Neuronal stem cell (in vitro differentiated cells): ENCODE measurements at regions not wholly inside any gene's neighbourhood (a gene's known extent, or its start where the extent isn't known, plus 50 kb on each side); places are given as distances from the start of the nearest gene placed in this dataset.
"Not testable (repeated sequence)": the region's sequence is repeated elsewhere in the genome, so short reads cannot be mapped to it uniquely, and the experiment has no call there.

Source experiments
- DNase-seq: peaks from one replicate; pipeline ENCODE4 v3.0.0-alpha.2; 2013; ENCODE audit warnings: low spot score
- H2AFZ ChIP-seq: one replicate; pipeline ENCODE4 v1.6.1; 2013; ENCODE audit warnings: mild to moderate bottlenecking, low read length, inconsistent platforms
- H2AK5ac ChIP-seq: 2 replicates; pipeline ENCODE4 v1.6.1; 2013; ENCODE audit warnings: low read depth, mild to moderate bottlenecking, inconsistent platforms, low read length, moderate library complexity, mixed read lengths
- H2BK120ac ChIP-seq: 2 replicates; pipeline ENCODE4 v1.6.1; 2013; ENCODE audit warnings: low read depth, mild to moderate bottlenecking, inconsistent platforms, low read length, moderate library complexity, mixed read lengths
- H2BK12ac ChIP-seq: one replicate; pipeline ENCODE4 v1.6.1; 2013; ENCODE audit warnings: low read length, inconsistent platforms
- H2BK15ac ChIP-seq: 2 replicates; pipeline ENCODE4 v1.6.1; 2013; ENCODE audit warnings: mild to moderate bottlenecking, low read length, inconsistent platforms, mixed read lengths
- H2BK5ac ChIP-seq: one replicate; pipeline ENCODE4 v1.6.1; 2013; ENCODE audit warnings: inconsistent platforms, mild to moderate bottlenecking, low read length, moderate library complexity
- H3K14ac ChIP-seq: one replicate; pipeline ENCODE4 v1.6.1; 2013; ENCODE audit warnings: low read length, inconsistent platforms
- H3K18ac ChIP-seq: 2 replicates; pipeline ENCODE4 v1.6.1; 2013; ENCODE audit warnings: low read length, inconsistent platforms
- H3K23ac ChIP-seq: 2 replicates; pipeline ENCODE4 v1.6.1; 2013; ENCODE audit warnings: low read depth, mild to moderate bottlenecking, mixed read lengths, low read length, inconsistent platforms; ENCODE audit not compliant: poor library complexity
- H3K27ac ChIP-seq: replicated peaks from 3 replicates; pipeline ENCODE4 v1.5.1; 2013; ENCODE audit warnings: low read length, inconsistent platforms
- H3K27me3 ChIP-seq, 3 experiments: 2 replicates each; pipeline ENCODE4 v1.6.1; 2013; ENCODE audit warnings: low read length in 3 of 3, mild to moderate bottlenecking in 2 of 3, inconsistent platforms in 1 of 3, low read depth in 1 of 3, mixed read lengths in 1 of 3, moderate library complexity in 1 of 3; ENCODE audit not compliant: control insufficient read depth in 3 of 3, insufficient read depth in 3 of 3
- H3K36me3 ChIP-seq, 2 donors: replicated peaks in 1 of 2; 2 replicates each; pipeline ENCODE4 v1.6.1; 2013; ENCODE audit warnings: low read length in 2 of 2; ENCODE audit not compliant: control insufficient read depth in 2 of 2, insufficient read depth in 2 of 2
- H3K4ac ChIP-seq: 2 replicates; pipeline ENCODE4 v1.6.1; 2013; ENCODE audit warnings: inconsistent platforms, mild to moderate bottlenecking, low read length, moderate library complexity
- H3K4me1 ChIP-seq, 2 donors: 1 replicate in 1 of 2; 2 replicates in 1 of 2; pipeline ENCODE4 v1.6.1; 2013; ENCODE audit warnings: low read length in 2 of 2, low read depth in 1 of 2; ENCODE audit not compliant: control insufficient read depth in 2 of 2, insufficient read depth in 1 of 2
- H3K4me2 ChIP-seq: one replicate; pipeline ENCODE4 v1.6.1; 2013; ENCODE audit warnings: mild to moderate bottlenecking, low read length, inconsistent platforms; ENCODE audit not compliant: insufficient read depth, poor library complexity, severe bottlenecking
- H3K4me3 ChIP-seq, 2 donors: 2 replicates each; pipeline ENCODE4 v1.5.1; 2013; ENCODE audit warnings: low read length in 2 of 2, mild to moderate bottlenecking in 2 of 2, inconsistent platforms in 1 of 2, moderate library complexity in 1 of 2
- H3K79me1 ChIP-seq: one replicate; pipeline ENCODE4 v1.6.1; 2013; ENCODE audit warnings: low read depth, mild to moderate bottlenecking, inconsistent platforms, low read length, moderate library complexity
- H3K9ac ChIP-seq: one replicate; pipeline ENCODE4 v1.6.1; 2013; ENCODE audit warnings: mild to moderate bottlenecking, low read depth, low read length, inconsistent platforms; ENCODE audit not compliant: poor library complexity
- H3K9me3 ChIP-seq, 2 donors: replicated peaks in 1 of 2; 2 replicates each; pipeline versions ENCODE3 to v1.6.1; 2013; ENCODE audit warnings: low read length in 2 of 2, mild to moderate bottlenecking in 2 of 2, inconsistent platforms in 1 of 2, low read depth in 1 of 2, mixed read lengths in 1 of 2, moderate library complexity in 1 of 2; ENCODE audit not compliant: control insufficient read depth in 2 of 2, insufficient read depth in 1 of 2
- H4K8ac ChIP-seq: one replicate; pipeline ENCODE4 v1.6.1; 2013; ENCODE audit warnings: low read depth, mild to moderate bottlenecking, inconsistent platforms, low read length, moderate library complexity
- H4K91ac ChIP-seq: one replicate; pipeline ENCODE4 v1.6.1; 2013; ENCODE audit warnings: low read length, low read depth, mild to moderate bottlenecking, inconsistent platforms; ENCODE audit not compliant: poor library complexity
- WGBS, 2 donors: extraction: QIAGEN DNeasy Blood & Tissue Kit; methylation state at CpG; one replicate each; pipeline ENCODE4 v1.1.7; 2013; ENCODE audit warnings: missing lambda C conversion rate in 2 of 2, mixed read lengths in 1 of 2; ENCODE audit not compliant: insufficient read length in 2 of 2, insufficient replicate concordance in 1 of 2; ENCODE audit errors: extremely low coverage in 2 of 2; 5-methylcytosine and 5-hydroxymethylcytosine counted together

DNA sequence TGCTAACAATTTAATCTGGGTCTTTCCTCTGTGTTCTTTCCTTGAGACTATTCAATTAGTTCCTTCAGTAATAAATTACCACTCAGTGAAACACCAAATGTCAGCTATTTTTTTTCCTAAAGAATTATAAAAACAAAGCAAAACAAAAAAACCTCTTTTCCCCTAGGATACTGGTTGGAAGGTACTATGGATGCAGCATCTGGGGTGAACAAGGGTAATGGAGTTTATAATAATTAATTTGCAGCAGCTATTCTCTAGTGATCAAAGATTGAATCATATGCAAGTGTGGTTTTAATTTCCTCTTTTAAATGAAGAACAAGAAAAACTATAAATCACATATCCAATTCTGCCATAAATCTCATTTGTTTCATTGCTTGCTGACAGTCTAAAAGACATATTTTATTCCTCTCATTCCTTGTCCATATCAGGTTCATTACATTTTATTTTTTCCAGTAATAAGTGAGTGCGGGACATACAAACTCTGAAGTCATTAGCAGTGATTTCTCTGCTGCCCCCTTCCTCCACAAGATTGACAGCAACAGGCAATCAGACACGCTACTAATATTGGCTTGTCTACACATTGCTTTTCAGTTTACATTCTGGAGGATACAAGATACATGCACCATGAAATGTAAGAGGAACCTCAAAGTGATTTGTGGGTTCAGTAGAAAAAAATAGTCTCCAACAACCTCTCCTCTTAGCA, 1093.4 kb upstream of the SLIT2 start:
- Histone ChIP-seq H4K8ac (no peak overlapping the region), H3K79me1 (no peaks in the 10 kb centered on the region), H3K27me3 (no peaks in the 10 kb centered on the region), H3K14ac (no peak overlapping the region), H3K23ac (no peak overlapping the region), H2AFZ (no peak overlapping the region), H3K4me2 (no peak overlapping the region), H3K9ac (no peak overlapping the region), H3K27ac (no peak overlapping the region), H3K4me1 (no peaks in the 10 kb centered on the region), H4K91ac (no peak overlapping the region), H3K4me3 (no peak overlapping the region), H3K9me3 (peaks cover 0 to 17% of the 10 kb centered on the region in 2 donors), H2BK15ac (no peak overlapping the region), H2BK12ac (no peak overlapping the region), H2BK120ac (no peak overlapping the region), H2AK5ac (no peak overlapping the region), H3K18ac (no peak overlapping the region), H3K4ac (no peak overlapping the region), H3K36me3 (no peaks in the 10 kb centered on the region), H2BK5ac (no peak overlapping the region)
- DNase-seq, result no peak
- no CpG with 5 or more reads among the region's 2 CpGs for WGBS, 2 donors

DNA sequence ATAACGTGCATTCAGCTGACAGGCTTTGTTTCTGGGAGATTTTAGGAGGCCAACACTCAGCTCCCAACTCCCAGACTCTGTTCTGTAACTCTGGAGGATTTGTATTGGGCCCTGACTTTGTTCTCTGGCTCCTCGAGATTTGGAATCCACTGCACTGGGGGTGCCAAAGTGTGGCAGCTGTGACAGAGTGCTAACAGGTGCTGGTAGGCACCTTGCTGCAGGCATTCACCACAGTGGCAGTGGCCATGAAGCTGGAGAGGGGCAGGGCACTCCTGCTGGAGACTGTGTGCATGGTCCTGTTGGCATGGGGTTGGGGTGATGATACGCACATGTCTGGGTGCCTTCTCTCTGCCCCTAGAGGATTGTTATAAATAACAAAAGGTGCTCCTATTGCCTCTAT, 1094.9 kb upstream of the SLIT2 start:
- DNase-seq, result no peak
- no peak overlapping the region for H2AK5ac ChIP-seq
- no peak overlapping the region for H2AFZ ChIP-seq
- no peak overlapping the region for H4K91ac ChIP-seq
- no peak overlapping the region for H3K23ac ChIP-seq
- H3K27ac ChIP-seq, result no peak overlapping the region
- H2BK5ac ChIP-seq, result no peak overlapping the region
- H2BK120ac ChIP-seq, result no peak overlapping the region
- H3K27me3 ChIP-seq, result no peaks in the 10 kb centered on the region
- H2BK12ac ChIP-seq, result no peak overlapping the region
- no peak overlapping the region for H3K9ac ChIP-seq
- H3K4me3 ChIP-seq, result peak overlapping the region in 1 of 2 donors; percentile 57
- H3K36me3 ChIP-seq, result no peaks in the 10 kb centered on the region
- no peak overlapping the region for H2BK15ac ChIP-seq
- H3K4me1 ChIP-seq, result no peaks in the 10 kb centered on the region
- no peak overlapping the region for H3K14ac ChIP-seq
- no CpG with 5 or more reads among the region's 3 CpGs for WGBS, 2 donors
- no peaks in the 10 kb centered on the region for H3K79me1 ChIP-seq
- H3K4ac ChIP-seq, result no peak overlapping the region
- no peak overlapping the region for H3K4me2 ChIP-seq
- H3K9me3 ChIP-seq, result peaks cover 0 to 17% of the 10 kb centered on the region in 2 donors
- H3K18ac ChIP-seq, result no peak overlapping the region
- no peak overlapping the region for H4K8ac ChIP-seq

DNA sequence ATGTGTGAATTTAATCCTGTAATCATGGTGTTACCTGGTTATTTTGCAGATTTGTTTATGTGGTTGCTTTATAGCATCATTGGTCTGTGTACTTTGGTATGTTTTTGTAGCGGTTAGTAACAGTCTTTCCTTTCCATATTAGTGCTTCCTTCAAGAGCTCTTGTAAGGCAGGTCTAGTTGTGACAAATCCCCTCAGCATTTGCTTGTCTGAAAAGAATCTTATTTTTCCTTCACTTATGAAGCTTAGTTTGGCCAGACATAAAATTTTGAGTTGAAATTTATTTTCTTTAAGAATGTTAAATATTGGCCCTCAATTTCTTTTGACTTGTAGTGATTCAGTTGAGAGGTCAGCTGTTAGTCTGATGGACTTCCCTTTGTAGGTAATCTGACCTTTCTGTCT, 1096.1 kb upstream of the SLIT2 start:
- Histone ChIP-seq H2BK12ac (no peak overlapping the region), H2BK120ac (no peak overlapping the region), H3K18ac (no peak overlapping the region), H3K79me1 (no peaks in the 10 kb centered on the region), H3K4me2 (no peak overlapping the region), H2BK15ac (no peak overlapping the region), H4K91ac (no peak overlapping the region), H3K14ac (no peak overlapping the region), H3K27me3 (no peaks in the 10 kb centered on the region), H3K9ac (no peak overlapping the region), H3K36me3 (no peaks in the 10 kb centered on the region), H2AFZ (no peak overlapping the region), H3K4ac (no peak overlapping the region), H3K27ac (no peak overlapping the region), H2AK5ac (no peak overlapping the region), H2BK5ac (no peak overlapping the region), H4K8ac (no peak overlapping the region), H3K9me3 (peaks cover 0 to 17% of the 10 kb centered on the region in 2 donors), H3K23ac (no peak overlapping the region), H3K4me1 (no peaks in the 10 kb centered on the region), H3K4me3 (no peak overlapping the region)
- no CpG with 5 or more reads among the region's 1 CpG for WGBS, 2 donors
- DNase-seq, result no peak

DNA sequence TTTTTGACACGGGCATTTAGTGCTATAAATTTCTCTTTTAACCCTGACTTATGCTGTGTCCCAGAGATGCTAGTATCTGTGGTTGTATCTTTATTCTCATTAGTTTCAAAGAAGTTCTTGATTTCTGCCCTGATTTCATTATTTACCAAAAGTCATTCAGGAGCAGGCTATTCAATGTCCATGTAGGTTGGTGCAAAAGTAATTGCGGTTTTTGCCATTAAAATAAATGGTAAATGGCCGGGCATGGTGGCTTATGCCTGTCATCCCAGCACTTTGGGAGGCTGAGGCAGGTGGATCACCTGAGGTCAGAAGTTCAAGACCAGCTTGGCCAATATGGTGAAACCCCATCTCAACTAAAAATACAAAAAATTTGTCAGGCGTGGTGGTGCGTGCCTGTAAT, 1097.4 kb upstream of the SLIT2 start:
- H3K4me1 ChIP-seq, H4K8ac ChIP-seq, H2BK12ac ChIP-seq, H3K4ac ChIP-seq, H3K79me1 ChIP-seq, H2BK15ac ChIP-seq, H3K4me3 ChIP-seq, DNase-seq, H2AFZ ChIP-seq, H3K27me3 ChIP-seq, H3K36me3 ChIP-seq, H3K23ac ChIP-seq, H3K18ac ChIP-seq, H2AK5ac ChIP-seq, H4K91ac ChIP-seq, H3K14ac ChIP-seq, H2BK5ac ChIP-seq, H3K9ac ChIP-seq, H2BK120ac ChIP-seq, H3K27ac ChIP-seq: not testable (repeated sequence)
- no CpG with 5 or more reads among the region's 5 CpGs for WGBS, 2 donors
- H3K9me3 ChIP-seq, result peaks cover 0 to 17% of the 10 kb centered on the region in 2 donors
- peak overlapping the region; percentile 4 for H3K4me2 ChIP-seq
